ENCODE measurements at regions not wholly inside any gene's neighbourhood (a gene's known extent, or its start where the extent isn't known, plus 50 kb on each side); places are given as distances from the start of the nearest gene placed in this dataset.
"Not testable (repeated sequence)": the region's sequence is repeated elsewhere in the genome, so short reads cannot be mapped to it uniquely, and the experiment has no call there.

- no peak for DNase-seq
Observed at GRCh38 chr2:138223319-138223718, 259.0 kb downstream of the HNMT start.

GRCh38 chr2:138227195-138227594 lies 262.9 kb downstream of the HNMT start:
- no peak for DNase-seq

- no peak for DNase-seq
Observed at GRCh38 chr2:138228101-138228500, 263.8 kb downstream of the HNMT start.

- no peak for DNase-seq
Observed at GRCh38 chr2:138234265-138234664, 267.3 kb upstream of the SPOPL start.

- no peak for DNase-seq
Observed at GRCh38 chr2:138235041-138235440, 266.5 kb upstream of the SPOPL start.

GRCh38 chr2:138236142-138236541 lies 265.4 kb upstream of the SPOPL start:
- DNase-seq, result no peak

DNA sequence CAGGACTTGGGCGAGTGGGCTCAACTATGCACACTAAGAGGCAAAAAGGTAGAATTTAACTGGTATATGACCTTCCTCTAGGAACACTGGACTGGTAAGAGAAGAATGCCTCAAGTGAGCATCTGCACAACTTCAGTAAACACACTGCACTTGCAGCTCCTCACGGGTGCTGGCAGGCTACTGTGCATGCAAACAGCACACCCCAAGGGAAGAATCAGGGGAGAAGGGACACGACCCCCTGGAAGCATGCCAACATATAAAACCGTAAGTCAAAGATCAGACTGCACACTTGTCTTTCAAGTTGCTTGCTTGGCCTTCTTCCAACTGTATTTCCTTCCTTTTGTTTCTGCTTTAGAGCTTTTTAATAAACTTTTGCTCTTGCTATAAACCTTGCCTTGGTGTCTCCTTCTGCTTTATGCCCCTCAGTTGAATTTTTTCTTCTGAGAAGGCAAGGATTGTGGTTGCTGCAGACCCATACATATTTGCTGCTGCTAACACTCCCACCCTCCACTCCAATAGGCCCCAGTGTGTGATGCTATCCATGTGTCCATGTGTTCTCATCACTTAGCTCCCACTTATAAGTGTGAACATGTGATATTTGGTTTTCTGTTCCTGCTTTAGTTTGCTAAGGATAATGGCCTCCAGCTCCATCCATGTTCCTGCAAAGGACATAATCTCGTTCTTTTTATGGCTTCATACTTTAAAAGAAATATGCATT lies 263.7 kb upstream of the SPOPL start:
- DNase-seq, result no peak

DNA sequence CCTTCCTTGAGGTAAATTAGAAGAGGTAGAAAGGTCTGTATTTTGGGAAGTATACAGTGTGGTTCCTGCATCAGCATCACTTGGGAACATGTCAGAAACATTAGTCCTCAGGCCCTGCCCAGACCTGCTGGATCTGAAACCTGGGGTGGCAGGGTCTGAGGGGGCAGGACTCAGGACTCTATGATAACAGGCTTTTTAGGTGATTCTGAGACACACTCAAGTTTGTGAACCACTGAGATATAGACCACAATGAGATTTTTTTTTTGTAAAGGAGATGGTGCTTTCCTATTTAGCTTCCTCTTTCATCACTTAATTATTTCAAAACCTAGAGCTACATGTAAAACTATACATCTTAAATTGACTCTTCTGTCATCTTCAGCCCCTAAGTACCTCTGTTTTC lies 262.7 kb upstream of the SPOPL start:
- no peak for DNase-seq

GRCh38 chr2:138239902-138240491 lies 261.6 kb upstream of the SPOPL start:
- DNase-seq, result no peak

GRCh38 chr2:138243372-138243771 lies 258.2 kb upstream of the SPOPL start:
- DNase-seq, result no peak

DNA sequence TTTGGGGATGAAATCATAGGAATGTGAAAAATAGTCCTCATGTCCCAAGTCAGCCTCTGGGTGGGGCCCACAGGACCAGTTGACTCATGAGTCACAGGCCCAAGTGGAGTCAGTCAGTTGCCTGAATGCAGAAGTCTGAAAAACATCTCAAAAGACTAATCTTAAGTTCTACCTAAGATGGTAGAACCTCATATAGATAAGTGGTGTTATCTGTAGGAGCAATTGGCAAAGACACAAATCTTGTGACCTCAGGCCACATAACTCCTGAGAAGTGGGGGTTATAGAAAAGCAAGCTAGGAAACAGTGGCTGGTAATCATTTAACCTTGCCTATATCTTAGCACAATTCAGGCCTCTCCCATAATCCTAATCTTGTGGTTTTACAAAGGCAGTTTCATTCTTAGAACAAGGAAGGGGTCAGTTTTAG lies 257.1 kb upstream of the SPOPL start:
- no peak for DNase-seq

- no peak for DNase-seq
Observed at GRCh38 chr2:138245310-138245709, 256.3 kb upstream of the SPOPL start.

DNA sequence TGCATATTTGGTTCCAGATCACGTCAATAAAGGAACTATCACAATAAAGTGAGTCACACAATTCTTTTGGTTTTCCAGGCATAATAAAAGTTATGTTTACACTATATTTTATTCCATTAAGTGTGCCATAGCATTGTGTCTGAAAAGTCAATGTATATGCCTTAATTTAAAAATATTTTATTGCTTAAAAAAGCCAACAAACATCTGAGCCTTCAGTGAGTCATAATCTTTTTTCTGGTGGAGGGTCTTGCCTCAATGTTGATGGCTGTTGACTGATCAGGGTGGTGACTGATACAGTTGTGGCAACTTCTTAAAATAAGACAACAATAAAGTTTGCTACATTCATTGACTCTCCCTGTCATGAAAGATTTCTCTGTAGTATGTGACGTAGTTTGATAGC lies 254.3 kb upstream of the SPOPL start:
- DNase-seq, result no peak

DNA sequence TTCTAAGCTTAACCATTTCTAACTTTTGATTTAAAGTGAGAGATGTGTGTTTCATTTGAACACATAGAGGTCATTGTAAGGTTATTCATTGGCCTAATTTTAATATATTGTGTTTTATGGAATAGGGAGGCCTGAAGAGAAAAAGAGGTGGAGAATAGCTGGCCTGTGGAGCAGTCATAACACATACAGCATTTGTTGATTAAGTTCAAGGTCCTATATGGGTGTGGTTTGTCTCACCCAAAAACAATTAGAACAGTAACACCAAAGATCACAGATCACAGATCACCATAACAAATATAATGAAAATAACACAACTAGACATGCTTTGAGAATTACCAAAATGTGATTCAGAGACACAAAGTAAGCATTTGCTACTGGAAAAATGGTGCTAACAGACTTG lies 252.4 kb upstream of the SPOPL start:
- DNase-seq, result no peak

GRCh38 chr2:138250843-138251320 lies 250.7 kb upstream of the SPOPL start:
- DNase-seq, result not testable (repeated sequence)

- no peak for DNase-seq
Observed at GRCh38 chr2:138252587-138252986, 249.0 kb upstream of the SPOPL start.

DNA sequence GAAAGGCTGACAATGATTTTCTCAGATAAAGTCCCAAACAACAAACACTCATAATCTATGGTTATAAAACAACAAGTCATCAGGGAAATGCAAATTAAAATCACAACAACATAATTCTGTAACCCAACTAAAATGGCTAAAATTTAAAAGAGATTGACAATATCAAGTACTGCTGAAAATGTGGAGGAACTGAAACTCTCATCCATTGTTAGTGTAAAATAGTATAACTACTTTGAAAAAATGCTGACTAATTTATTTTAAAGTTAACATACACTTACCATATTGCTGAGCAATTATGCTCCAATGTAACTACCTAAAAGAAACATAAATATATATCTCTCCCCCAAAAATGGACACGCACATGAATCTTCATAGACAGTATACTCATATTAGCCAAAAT lies 245.9 kb upstream of the SPOPL start:
- DNase-seq, result no peak

DNA sequence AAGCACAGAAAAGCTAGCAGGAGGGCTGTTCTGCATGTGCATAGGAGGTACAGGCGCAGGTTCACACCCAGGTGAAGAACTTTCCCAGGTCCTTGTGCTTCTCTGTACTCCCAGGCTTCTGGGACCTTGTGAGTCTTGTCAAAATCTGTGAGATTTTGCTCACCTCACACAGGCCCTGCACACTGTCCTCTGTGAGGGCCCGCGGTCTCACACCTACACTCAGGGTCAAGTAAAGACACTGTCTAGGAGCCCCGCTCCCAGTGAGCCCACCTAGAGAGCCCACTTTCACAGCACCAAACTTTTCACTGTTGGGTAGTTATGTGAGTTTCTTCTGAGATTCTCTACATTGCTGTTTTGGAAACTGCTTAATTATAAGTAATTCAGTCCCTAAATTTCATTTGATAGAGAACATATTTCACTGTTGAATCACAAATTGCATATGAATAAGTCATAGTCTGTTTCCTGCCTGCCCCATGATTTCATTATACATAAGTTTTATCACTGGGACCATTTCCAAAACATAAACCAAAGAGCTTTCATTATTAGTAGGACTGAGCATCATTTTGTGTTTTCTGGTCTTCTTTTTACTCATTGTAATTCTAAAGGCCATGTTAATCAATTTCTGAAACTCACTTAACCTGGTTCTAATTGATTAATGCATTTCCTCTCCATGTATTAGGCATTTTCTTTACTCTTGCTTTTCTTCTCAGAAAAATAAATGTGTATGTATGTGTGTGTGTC lies 234.2 kb upstream of the SPOPL start:
- DNase-seq, result peak; percentile 33

GRCh38 chr2:138267902-138268254 lies 233.7 kb upstream of the SPOPL start:
- DNase-seq, result no peak

DNA sequence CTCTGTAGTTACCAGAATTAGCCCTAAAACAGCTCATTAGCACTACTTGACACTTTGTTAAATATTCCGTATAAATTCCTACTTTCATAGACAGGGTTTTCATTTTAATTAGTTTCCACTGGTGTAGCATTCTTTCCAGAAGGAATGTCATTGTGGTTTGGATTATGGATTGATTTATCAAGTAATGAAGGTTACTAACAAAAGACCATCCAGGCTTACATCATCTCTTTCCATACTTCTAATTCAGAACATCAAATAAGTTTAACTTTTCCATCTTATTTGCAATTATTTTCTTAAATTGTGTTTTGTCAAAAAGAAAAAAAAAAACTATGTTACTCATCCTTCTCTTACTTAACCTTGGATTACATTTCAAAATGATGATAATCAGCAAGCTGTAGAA lies 231.8 kb upstream of the SPOPL start:
- no peak for DNase-seq

DNA sequence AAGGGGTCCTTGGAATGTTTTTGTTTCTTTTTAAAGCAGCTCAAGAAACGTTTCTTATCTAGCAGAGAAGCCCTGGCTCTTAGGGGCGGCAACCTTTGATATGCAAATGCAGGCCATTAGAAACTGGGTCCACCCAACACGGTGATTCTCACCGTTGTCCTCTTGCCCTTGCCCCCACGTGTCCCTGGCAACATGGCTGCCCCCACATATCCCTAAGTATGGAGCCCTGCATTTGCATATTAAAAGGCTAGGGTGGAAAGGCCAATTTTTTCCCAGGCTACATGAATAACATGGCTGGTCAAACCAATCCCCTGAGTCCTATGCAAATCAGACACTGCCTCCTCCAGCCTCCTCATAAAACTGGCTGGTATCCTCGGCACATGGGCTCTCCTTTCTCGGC lies 230.1 kb upstream of the SPOPL start:
- no peak for DNase-seq

DNA sequence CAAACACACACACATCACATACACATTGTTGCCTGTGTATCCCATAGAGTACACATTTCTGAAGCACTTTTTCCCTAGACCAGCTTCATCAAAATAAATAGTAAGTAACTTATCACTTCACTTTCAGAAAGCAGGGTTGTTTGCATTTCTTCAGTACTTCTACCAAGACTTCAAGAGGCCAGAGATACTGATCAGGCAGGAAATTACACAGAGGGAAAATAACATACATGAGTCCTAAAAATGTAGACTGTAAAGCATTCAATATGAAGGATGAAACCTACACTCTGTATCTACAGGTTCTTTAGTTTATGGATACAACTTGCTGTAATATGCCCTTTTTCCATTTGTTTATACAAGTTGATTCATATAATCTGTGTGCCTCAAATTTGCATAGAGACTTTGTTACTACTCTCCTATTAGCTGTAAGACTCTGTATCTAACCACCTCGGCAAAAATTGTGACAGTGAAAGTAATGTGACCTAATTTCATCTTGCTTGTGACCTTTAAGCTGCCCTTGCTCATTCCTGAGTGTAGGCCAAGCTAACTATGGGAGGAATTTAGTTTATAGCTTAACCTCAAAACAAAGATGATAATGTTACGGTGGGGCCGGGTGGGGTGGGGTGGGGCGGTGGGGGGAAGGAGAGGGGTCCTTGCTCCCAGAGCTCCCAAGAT lies 228.9 kb upstream of the SPOPL start:
- no peak for DNase-seq

GRCh38 chr2:138273280-138273679 lies 228.3 kb upstream of the SPOPL start:
- not testable (repeated sequence) for DNase-seq

Measured in activated CD4-positive, alpha-beta T cell treated with anti-CD3 and anti-CD28 coated beads, Interleukin-2, Interleukin-6, amounts not matched to agents 100 ng/mL and 50 ng/mL, durations not matched to agents 16 hours and 8 hours (primary cell).